Suppressor macrophage (primary cell): ENCODE measurements at regions not wholly inside any gene's neighbourhood (a gene's known extent, or its start where the extent isn't known, plus 50 kb on each side); places are given as distances from the start of the nearest gene placed in this dataset.

ENCODE experiments used
- DNase-seq, 4 experiments: peaks; one replicate each; pipeline ENCODE4 v3.0.0-alpha.2; 2020 to 2022

DNA sequence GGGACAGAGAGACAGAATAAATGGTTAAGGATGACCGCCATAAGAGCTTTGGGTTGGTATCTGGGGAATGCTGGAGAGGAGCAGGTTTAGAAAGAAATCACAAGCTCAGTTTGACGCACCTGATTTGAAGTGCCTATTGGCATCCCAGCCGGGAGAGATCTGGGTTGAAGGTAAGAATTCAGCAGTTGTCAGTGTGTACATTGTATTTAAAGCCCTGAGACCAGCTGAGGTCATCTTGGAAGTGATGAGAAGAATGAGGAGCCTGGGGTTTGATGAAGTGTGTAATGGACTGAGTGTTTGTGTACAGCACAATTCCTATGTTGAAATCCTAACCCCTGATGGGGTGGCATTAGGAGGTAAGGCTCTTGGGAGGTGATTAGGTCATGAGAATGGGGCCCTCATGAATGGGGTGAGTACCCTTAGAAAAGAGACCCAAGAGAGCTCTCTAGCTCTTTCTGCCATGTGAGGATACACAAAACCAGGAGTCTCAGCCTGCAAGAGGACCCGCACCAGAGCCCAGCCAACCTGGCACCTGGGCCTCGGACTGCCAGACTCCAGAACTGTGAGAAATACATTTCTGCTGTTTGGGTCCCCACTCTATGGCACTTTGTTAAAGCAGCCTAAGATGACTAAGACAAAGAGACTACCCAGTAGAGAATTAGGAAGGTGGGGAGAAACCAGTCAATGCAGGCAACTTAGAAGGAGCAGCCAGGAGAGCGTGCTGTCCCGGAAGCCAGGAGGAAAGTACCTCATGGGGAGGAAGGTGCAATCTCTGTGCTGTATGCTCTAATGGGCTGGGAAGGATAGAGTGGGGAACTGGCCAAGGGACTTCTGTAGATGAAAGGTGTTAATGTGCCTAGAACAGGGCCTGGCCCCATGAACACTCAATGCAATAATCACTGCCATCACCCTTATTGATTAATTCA lies 133.7 kb upstream of the SLC24A3 start:
- DNase-seq, result no peak

DNA sequence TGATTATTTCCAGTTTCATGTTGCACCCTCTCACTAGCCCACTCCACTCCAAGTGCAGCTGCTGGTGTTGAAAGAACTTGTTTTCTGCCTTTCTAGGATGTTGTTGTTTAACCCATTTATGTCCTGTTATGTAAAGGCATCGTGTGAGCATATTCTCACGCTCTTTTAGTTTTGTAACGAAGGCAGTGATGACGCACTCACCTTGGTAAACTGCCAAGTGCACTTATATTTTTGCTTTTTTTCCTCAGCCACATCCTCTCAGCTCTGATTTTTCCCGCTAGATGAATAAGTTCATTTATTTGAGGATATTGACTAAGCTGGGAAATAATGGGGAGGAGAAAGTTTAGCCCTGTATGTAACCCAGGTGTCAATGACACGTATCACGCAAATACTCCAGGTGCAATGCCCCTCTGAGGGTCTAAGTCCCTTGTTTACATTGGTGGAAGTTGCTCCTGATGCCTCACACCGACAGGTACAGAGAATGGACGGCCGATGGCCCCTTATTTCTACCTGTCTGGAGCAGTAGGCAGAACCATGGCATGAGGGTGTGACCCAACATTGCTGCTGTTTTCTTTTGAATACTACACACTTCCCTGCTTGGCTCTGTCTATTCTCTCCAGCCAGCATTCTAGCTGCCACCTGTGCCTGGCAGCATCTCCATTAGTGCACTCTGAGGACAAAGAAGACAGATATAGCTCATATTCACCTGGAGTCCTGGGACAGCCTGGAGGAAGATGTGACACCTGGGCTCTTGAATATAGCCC lies 132.7 kb upstream of the SLC24A3 start:
- peak in 3 of 4 experiments; percentile 25 to 39 (median 31) for DNase-seq

DNA sequence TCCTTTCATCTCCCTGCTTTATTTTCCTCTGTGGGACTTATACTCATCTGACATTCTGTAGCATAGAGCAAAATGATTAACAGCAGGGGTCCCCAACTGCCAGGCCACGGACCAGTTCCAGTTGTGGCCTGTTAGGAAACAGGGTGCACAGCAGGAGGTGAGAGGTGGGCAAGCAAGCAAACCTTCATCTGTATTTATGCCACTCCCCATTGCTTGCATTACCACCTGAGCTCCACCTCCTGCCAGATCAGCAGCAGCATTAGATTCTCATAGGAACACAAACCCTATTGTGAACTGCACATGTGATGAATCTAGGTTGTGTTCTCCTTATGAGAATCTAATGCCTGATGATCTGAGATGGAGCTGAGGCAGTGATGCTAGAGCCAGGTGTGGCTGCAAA lies 130.5 kb upstream of the SLC24A3 start:
- DNase-seq, result no peak

DNA sequence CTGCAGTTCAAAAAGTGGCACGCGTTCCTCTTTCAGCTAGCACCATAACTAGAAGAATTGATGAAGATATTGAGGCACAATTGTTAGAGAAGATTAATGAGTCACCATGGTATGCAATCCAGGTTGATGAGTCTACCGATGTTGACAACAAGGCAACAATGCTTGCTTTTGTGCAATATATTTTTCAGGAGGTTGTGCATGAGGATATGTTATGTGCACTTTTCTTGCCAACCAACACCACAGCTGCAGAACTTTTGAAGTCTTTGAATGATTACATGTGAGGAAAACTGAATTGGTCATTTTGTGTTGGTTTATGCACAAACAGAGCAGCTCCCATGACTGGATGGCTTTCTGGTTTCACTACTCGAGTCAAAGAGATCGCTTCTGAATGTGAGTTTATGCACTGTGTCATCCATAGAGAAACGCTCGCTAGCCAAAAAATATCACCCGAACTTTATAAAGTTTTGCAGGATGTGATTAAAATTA lies 129.3 kb upstream of the SLC24A3 start:
- DNase-seq, result no peak

DNA sequence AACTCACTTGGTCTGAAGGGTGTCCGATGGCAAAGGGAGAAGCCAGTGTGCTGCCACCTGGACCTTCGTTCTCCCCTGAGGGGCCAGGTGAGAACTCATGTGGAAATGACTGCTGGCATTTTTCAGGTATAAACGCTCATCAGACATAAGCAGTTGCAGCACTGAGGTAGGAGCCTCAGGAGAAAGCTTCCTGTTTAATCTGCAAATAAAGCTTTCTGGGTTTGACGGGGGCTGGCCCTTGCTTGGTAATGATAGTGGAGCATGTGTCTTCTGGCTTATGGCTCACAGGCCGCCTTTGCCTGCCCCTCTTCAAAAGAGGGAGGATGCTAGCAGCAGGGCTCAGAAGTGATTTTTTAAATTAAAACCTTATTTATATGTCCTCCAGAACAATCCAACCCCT lies 122.1 kb upstream of the SLC24A3 start:
- no peak for DNase-seq

DNA sequence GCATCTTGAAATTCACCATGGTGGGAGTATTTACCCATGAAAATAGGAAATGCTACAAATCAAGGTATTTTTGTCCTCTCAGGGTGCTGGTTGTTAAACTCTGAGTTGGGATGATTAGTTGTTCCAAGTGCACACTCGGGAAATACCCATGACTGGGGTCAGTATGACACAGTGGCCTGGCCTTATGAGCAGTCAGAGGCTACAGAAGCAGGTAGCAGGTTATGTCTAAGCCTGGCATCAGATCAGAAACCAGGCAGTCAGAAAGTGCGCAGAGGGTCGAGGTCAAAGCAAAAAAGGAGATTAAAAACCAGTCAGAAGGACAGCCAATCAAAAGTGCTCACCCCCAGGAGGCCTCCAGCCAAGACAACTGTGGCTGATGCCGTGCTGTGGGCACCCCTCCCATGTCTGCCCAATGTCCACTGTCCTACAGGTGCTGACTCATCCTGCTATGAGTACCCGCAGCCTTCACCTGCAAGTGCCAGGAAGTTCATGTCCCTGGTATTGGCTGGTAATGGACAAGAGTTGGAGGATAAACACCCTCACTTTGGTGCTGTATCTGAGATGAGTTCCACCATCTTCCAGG lies 117.4 kb upstream of the SLC24A3 start:
- DNase-seq, result no peak

DNA sequence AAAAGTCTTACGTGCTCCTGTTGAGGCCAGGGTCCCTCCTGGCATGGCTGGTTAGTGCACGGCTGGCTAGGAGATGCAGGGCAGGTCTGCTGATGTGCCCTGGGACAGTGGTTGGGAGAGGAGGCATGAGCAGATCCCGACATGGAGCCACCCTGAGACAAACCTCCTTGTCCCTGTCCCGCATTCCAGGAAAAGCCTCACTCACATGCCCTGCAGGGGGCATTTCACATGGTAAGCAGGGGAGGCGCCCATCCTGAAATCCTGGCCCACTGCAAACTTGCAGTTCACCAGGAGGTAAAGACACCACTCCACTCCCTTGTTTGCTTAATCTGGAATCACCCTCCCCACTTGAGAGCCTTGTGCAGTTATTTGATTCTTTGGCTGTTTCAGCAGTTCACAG lies 116.7 kb upstream of the SLC24A3 start:
- no peak for DNase-seq

DNA sequence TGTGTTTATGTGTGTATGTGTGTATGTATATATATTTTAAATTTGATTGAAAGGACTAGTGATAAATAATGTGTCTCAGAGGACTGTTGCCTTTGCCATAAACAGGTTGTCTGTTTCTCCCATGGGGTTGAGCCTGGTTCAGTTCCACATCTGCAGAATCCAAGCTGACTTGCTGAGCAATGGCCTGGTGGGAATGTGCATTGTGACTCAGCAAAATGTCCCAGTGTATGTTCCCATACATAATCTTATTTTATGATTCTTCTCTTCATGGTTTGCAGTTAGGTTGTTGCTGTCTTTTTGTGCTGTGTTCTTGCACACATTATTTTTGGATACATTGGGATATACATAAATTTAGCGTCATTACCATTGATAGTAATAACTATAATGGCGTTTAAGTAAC lies 115.6 kb upstream of the SLC24A3 start:
- no peak for DNase-seq

DNA sequence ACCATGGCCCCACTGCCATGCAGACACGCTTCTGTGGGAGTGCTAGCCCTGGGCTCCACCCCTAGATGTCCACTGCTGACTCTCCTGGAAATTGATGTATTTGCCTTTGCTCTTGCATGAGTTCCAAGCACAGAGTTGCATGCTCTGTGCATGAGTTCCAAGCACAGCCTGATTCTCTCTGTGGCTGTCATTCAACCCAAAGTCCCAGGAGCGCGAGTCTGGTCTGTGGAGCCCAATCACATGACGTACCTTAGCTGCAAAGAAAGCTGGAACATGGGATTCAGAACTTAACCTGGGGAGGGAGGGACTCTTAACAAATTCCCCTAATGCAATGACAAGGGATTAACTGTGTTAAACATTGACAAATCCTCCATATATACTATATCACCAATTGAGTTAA lies 114.3 kb upstream of the SLC24A3 start:
- no peak for DNase-seq

DNA sequence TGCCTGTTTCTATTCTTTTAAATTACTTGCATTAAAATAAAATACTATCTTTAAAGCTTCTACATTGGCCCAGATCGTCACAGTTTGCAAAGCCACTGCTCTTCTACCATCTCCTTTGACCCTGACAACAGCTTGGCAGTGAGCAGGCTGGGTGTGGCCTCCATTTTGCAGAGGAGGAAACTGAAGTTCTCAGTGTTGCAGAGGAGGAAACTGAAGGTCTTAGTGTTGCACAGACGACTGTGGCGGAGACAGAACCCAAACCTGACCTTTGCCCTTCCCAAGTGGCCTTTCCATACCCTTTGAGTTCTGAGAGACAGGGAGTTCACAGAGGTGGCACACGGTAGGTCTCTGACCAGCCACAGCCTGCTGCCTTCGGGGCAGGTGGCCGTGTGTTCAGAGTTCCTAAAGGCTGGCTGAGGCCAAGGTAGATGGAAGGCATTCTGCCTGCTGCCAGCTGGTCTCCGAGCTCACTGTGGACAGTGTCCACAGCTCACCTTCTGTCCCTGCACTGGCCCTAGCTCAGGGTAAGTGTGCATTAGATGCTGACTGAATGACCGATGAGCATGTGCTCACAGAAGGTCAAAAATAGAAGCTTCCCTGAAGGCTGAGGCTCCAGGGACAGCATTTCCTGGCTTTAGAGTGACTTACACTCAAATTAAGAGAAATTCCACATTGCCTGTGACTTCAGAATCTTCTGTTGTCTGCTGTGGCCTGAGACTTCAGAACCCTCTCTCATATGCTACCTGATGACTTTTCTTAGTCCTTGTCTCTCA lies 113.5 kb upstream of the SLC24A3 start:
- peak; percentile 9 to 51 (median 38) for DNase-seq

DNA sequence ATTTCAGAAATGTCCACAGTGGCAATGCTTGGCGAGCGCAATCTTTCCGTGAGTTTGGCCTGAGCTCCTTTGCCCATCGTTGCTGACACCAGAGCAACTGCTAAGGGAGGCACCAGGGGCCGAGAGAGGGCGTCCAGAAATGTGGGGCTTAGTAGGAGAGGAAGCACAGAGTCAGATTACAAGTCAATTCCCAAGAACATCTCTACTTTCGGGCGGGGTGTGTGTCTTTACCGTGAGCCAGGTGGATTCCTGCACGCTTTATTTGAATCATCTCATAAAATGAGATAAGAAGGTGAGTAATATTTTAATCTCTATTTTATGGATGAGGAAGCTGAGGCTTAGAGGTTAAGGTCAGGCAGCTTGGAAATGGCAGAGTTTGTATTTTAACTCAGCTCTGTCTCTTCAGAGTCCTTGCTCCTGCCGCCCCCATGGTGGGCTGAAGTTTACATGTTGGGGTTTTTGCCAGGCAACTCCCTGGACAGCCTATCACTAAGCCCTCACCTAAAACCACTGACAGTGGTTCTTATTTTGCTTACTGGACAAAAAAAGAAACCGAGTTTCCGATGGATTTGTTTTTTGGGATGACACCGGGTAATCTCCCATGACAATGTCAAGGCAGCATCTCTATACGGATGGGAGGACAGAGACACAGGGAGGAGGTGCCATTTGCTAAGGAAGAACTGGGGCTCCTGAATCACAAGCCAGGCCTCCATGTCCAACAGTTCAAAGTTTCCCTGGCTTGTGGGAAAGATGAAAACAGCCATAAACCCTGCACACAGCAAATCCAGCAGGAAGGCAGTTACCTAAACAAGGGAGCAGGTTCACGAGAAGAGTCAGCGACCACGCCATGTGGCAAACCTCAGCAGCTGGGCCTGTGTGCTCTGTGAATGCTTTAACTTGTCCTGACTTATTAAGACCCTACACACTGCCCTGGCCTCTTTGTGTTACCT lies 112.6 kb upstream of the SLC24A3 start:
- no peak for DNase-seq

DNA sequence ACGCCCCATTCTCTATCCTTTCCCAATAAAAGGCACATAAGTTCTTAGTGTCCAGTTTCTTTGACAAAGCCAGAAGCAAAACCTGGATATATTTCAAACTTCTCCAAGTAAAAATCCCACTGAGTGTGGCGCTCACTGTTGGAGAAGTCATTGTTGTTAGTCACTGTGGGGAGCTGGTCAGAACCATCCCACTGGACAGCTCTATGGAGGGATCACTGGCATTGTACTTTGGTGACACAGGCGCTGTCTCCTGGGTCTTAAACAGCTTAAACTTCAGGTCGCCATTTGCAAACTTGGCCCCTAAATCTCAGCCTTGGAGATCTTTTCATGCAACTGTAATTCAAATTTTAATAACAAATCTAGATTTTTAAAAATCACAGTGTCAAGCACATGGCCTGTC lies 111.5 kb upstream of the SLC24A3 start:
- DNase-seq, result no peak

DNA sequence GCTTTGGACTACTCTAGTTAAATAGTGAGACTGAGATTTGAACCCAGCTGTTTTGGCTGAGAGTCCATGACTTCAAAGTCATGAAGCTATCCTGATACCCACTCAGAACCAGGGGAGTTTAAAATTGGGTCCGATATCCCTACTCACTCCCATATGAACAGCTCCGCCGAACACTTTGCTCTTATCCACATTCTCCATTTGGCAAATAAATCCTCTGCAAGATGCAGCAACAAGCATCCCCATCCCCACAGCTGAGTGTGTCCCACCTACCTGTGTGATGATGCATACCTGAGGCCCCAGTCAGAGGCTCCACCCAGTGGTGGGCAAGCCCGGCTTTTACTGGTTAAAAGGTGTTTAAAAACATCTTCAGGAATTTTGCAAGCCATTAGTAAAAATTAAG lies 108.3 kb upstream of the SLC24A3 start:
- DNase-seq, result no peak

DNA sequence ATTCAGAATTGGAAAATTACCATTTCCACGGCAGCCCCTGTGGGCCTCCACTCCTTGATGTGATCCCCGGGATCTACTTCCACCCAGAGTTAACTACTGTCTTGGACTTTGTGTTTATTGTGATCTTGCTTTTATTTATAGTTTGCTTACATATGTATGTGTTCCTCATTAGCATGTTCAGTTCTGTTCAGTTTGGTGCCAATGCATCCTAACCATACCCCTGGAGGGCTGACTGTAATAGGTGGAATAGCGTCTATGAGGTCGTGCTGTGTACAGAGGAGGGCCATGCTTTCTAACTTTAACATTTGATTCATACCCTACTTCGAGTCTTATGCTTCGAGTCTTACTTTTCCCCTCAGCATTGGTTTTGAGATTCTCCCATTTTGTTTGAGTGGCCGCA lies 104.3 kb upstream of the SLC24A3 start:
- no peak for DNase-seq

DNA sequence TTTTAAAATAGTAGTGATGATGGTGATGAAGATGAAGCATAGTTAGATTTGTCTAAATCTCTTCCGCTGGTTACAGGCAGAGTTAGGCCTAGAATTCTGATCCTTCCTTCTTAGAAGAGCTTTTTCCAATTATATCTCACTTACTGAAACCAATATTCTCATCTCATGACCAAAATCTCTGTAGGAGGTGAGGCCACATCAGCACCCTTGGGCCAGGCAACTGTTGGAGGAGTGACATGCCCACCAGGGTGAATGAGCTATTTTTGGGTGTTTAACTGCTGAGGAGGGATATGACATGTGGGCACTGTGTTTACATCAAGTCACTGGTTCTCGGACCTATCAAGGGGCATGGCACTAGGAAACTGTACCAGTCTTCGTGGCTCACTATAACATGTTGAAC lies 102.2 kb upstream of the SLC24A3 start:
- no peak for DNase-seq

DNA sequence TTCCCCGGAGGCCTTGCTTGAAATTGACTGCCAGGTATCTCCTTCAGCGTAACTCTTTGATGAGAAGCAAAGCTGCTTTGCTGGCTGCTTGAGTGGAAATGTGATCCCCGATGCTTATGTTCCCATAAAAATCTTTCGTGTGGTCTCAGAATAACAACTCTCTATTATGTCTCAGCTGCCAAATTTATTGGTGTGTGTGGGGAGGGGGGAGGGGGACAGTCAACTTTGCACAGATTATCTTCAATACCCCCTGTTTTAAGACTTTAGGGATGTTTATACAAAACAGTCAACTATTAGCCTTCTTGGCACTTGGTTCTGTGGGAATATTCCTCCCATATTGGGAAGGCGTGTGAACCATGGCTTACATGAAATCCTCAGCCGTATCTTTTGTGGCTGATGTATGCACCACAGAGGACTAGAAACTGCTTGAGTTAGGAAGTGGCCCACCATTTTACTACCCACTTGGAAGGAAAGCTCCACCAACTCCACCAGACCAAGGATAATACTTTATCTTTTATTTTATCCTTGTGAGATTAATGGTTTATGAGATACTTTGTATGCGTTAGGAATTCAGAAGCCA lies 101.5 kb upstream of the SLC24A3 start:
- DNase-seq, result no peak

DNA sequence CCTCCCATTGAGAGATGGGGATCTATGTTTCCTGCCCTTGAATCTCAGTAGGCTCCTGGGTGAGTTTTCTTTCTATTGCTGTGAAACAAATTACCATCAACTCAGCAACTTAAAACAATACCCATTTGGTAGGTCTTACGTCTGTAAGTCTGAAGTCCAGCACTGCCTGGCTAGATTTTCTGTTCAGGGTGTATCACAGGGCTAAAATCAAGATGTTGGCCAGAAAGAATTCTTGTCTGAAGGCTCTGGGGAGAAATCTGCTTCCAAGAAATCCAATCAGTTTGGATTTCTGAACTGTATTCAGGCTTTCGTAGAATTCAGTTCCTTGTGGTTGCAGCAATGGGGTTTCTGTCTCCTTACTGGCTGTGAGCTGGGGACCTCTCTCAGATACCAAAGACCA lies 99.6 kb upstream of the SLC24A3 start:
- no peak for DNase-seq

DNA sequence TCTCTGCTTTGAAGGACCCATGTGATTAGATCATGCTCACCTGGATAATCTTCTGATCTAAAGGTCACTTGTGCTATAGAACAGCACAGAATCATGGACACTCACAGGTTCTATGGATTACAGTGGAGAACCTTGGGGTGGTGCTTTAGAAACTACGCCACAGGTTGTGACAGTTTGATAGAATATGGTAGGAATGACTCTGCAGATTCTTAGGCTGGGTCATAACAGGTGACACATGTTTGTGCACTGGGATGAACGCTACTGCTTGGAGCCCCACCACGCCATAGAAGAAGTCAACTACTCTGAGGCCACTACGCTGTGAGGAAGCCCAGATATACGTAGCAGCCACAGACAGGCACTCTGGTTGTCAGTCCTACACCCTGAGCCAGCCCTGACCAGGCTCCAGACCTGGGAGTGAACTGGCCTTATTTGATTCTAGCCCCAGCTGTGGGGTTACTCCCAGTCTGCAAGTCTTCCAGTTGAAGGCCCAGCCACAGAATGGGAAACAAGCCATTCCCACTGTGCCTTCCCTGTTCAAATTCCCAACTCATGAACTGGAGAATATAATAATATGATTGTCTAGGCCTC lies 99.0 kb upstream of the SLC24A3 start:
- DNase-seq, result no peak

DNA sequence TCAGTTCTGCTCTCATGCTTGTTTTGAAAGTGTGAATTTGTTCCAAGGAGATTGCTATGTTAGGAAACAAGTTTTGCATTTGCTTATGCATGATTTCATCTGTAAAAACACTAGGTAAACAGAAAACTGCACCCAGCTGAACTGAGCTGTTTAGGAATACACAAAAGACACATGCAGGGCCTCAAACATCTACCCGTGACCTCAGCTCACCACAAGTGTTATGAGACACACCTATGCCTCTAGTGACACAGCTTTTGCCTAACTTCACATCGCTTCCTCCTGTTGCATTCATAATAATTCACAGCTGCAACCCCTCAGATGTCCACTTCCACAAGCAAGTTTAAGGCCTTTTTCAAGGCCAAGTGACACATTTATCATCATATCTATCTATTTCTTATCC lies 98.0 kb upstream of the SLC24A3 start:
- DNase-seq, result no peak

DNA sequence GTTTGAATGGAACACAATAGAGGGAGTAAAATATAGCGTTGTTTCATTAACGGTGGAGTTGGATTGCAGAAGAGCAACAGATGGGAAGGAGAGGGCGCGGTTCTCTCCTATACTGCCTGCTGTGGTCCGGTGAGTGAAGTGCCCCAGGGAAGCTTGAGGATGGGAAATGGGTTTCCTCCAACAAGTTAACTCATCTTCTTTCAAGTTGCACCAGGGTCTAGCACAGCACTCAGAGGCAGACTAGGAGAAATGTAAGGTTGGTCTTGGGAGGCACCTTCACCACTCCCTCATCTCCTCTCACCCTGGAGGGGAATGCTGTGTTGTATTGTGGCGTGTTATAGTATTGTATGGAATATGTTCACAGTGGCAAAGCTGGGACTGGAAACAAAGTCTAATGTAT lies 96.9 kb upstream of the SLC24A3 start:
- no peak for DNase-seq

DNA sequence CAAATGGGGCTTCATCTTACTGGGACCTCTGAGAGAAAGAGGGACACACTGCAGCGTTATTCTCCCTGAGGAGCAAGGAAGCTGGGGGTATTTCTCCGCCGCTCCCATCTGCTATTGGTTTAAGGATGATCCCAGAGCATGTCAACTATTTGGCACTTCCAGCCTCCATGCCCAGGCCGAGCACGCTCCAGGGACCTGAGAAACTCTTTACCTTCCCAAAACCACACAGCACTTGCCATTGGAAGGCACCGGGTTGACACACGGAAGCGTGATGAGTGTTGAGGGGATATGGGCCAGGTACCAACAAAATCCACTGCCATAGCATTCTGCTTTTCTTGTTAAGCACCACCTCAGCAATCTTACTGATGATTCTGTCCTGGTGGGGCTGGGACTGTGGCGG lies 92.4 kb upstream of the SLC24A3 start:
- DNase-seq, result no peak
